ENCODE measurements at regions not wholly inside any gene's neighbourhood (a gene's known extent, or its start where the extent isn't known, plus 50 kb on each side); places are given as distances from the start of the nearest gene placed in this dataset.

DNA sequence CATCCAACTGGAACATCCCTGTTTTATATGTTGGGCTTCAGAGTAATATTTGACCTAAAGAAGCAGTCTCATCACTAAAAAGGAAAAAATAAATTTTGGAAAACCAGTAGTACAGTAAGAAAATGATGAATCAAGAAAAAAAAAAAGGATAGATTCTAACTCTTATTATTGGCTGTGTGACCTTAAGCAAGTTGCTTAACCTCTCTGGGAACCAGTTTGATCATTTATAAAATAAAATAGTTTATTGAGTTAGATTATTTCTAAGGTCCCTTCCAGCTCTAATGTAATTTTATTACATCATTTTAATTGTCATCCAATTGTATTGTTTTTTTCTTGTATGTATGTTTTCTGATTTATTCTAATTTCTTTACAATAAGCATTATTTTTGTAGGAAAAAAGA is 127.0 kb downstream of the PRELID2 start:
- no peak overlapping the region for H3K9ac ChIP-seq (ENCODE audit: low read length)
- no peaks in the 10 kb centered on the region for H3K4me1 ChIP-seq (ENCODE audit: insufficient read depth, low read length)
- H3K27me3 ChIP-seq (ENCODE audit: control insufficient read depth in 1 of 2, insufficient read depth in 2 of 2, low read length in 2 of 2): no peaks in the 10 kb centered on the region
- no peak overlapping the region for H3K27ac ChIP-seq (ENCODE audit: low read depth, low read length)
- no peaks in the 10 kb centered on the region for H3K36me3 ChIP-seq (ENCODE audit: insufficient read depth, low read length)
- H3K9me3 ChIP-seq (ENCODE audit: low read length): no peaks in the 10 kb centered on the region
- no peak overlapping the region for H3K4me3 ChIP-seq (ENCODE audit: low read depth in 1 of 2, low read length in 2 of 2)

DNA sequence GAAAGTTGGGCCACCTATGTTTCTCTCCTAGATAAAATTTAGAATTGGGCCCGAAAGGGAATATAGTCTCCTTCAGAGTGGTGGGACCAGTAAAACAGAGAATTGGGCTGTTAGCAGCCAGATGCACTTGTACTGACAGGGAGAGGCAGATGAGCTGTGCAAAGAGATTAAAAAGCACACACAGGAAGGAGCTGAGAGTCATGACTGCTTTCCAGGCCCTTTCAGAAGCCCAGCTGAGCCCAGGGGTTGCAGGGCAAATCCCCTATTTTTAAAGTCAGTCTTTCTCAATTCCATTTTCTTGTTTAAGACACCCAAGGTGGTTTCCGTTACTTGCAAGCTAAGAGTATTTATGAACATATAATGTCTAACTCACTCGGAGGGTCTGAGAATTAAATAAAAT is 130.4 kb downstream of the PRELID2 start:
- no peaks in the 10 kb centered on the region for H3K4me1 ChIP-seq (ENCODE audit: insufficient read depth, low read length)
- no peaks in the 10 kb centered on the region for H3K9me3 ChIP-seq (ENCODE audit: low read length)
- no peaks in the 10 kb centered on the region for H3K36me3 ChIP-seq (ENCODE audit: insufficient read depth, low read length)
- H3K9ac ChIP-seq (ENCODE audit: low read length): no peak overlapping the region
- no peak overlapping the region for H3K4me3 ChIP-seq (ENCODE audit: low read depth in 1 of 2, low read length in 2 of 2)
- no peaks in the 10 kb centered on the region for H3K27me3 ChIP-seq (ENCODE audit: control insufficient read depth in 1 of 2, insufficient read depth in 2 of 2, low read length in 2 of 2)
- H3K27ac ChIP-seq (ENCODE audit: low read depth, low read length): no peak overlapping the region

GRCh38 chr5:145703856-145704255 is 131.3 kb downstream of the PRELID2 start:
- H3K36me3 ChIP-seq (ENCODE audit: insufficient read depth, low read length): no peaks in the 10 kb centered on the region
- H3K9me3 ChIP-seq (ENCODE audit: low read length): no peaks in the 10 kb centered on the region
- H3K4me1 ChIP-seq (ENCODE audit: insufficient read depth, low read length): no peaks in the 10 kb centered on the region
- no peak overlapping the region for H3K27ac ChIP-seq (ENCODE audit: low read depth, low read length)
- H3K4me3 ChIP-seq (ENCODE audit: low read depth in 1 of 2, low read length in 2 of 2): no peak overlapping the region
- no peak overlapping the region for H3K9ac ChIP-seq (ENCODE audit: low read length)
- H3K27me3 ChIP-seq (ENCODE audit: control insufficient read depth in 1 of 2, insufficient read depth in 2 of 2, low read length in 2 of 2): no peaks in the 10 kb centered on the region

- Histone ChIP-seq H3K27ac (ENCODE audit: low read depth, low read length) (no peak overlapping the region), H3K9ac (ENCODE audit: low read length) (no peak overlapping the region), H3K36me3 (ENCODE audit: insufficient read depth, low read length) (no peaks in the 10 kb centered on the region), H3K4me1 (ENCODE audit: insufficient read depth, low read length) (no peaks in the 10 kb centered on the region), H3K9me3 (ENCODE audit: low read length) (no peaks in the 10 kb centered on the region), H3K4me3 (ENCODE audit: low read depth in 1 of 2, low read length in 2 of 2) (no peak overlapping the region), H3K27me3 (ENCODE audit: control insufficient read depth in 1 of 2, insufficient read depth in 2 of 2, low read length in 2 of 2) (no peaks in the 10 kb centered on the region)
Observed at GRCh38 chr5:145701404-145701803, 133.7 kb downstream of the PRELID2 start.

- Histone ChIP-seq H3K9me3 (ENCODE audit: low read length) (no peaks in the 10 kb centered on the region), H3K4me1 (ENCODE audit: insufficient read depth, low read length) (no peaks in the 10 kb centered on the region), H3K36me3 (ENCODE audit: insufficient read depth, low read length) (no peaks in the 10 kb centered on the region), H3K4me3 (ENCODE audit: low read depth in 1 of 2, low read length in 2 of 2) (no peak overlapping the region), H3K27me3 (ENCODE audit: control insufficient read depth in 1 of 2, insufficient read depth in 2 of 2, low read length in 2 of 2) (no peaks in the 10 kb centered on the region), H3K9ac (ENCODE audit: low read length) (no peak overlapping the region), H3K27ac (ENCODE audit: low read depth, low read length) (no peak overlapping the region)
Observed at GRCh38 chr5:145699846-145700245, 135.3 kb downstream of the PRELID2 start.

DNA sequence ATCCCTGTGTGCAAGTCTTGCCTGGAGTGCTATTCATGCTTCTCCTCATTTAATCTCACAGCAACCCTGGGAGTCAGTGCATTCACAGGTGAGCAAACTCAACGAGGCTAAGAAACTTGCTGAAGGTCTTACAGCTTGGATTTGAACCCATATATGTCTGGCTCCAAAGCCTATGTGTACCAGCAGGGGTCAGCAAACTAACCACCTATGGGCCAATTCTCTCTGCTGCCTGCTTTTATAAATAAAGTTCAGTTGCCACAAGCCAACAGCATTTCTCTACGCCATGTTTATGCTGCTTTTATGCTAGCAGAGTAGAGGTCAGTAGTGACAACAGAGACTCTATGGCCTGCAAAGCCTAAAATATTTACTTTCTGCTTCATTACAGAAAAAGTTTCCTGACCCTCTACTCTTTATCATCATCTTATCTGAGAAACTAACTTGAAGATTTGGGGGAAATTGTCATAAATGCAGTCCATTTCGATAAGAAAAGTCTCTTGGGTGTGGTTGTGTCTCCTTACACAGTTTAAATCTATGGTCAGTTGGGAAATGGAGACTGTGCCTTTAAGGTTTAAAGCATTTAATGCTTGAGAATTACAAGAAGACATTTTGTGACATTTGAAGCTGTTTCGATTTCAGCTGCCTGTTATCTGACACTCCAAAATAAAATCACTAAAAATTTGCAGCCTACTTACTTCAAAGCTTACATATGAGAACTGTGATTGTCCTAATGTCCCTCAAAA is 137.7 kb downstream of the PRELID2 start:
- Histone ChIP-seq H3K4me3 (ENCODE audit: low read depth in 1 of 2, low read length in 2 of 2) (no peak overlapping the region), H3K27me3 (ENCODE audit: control insufficient read depth in 1 of 2, insufficient read depth in 2 of 2, low read length in 2 of 2) (no peaks in the 10 kb centered on the region), H3K36me3 (ENCODE audit: insufficient read depth, low read length) (no peaks in the 10 kb centered on the region), H3K27ac (ENCODE audit: low read depth, low read length) (no peak overlapping the region), H3K4me1 (ENCODE audit: insufficient read depth, low read length) (no peaks in the 10 kb centered on the region), H3K9ac (ENCODE audit: low read length) (no peak overlapping the region), H3K9me3 (ENCODE audit: low read length) (no peaks in the 10 kb centered on the region)

DNA sequence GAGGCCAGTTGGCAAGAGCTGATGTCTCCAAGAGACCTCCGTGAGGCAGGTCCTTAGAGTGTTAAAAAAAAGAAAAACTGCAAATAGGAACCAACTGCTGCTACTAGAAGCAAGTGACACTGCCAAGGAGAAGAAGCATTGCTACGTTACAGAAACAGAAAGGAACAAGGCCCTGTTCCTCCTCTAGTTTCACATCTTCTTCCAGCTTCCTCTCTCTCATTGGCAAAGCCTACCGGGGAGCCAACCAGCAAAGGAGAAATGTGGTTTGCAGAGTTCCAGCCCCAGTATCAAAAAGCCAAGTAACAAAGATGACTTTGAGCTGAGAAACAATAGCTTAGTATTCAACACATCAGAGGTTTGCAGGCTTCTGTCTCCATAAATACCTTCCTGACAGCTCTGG is 145.9 kb downstream of the PRELID2 start:
- no peaks in the 10 kb centered on the region for H3K27me3 ChIP-seq (ENCODE audit: control insufficient read depth in 1 of 2, insufficient read depth in 2 of 2, low read length in 2 of 2)
- no peak overlapping the region for H3K9ac ChIP-seq (ENCODE audit: low read length)
- H3K4me1 ChIP-seq (ENCODE audit: insufficient read depth, low read length): peaks cover 6% of the 10 kb centered on the region
- H3K27ac ChIP-seq (ENCODE audit: low read depth, low read length): no peak overlapping the region
- no peak overlapping the region for H3K4me3 ChIP-seq (ENCODE audit: low read depth in 1 of 2, low read length in 2 of 2)
- no peaks in the 10 kb centered on the region for H3K36me3 ChIP-seq (ENCODE audit: insufficient read depth, low read length)
- H3K9me3 ChIP-seq (ENCODE audit: low read length): no peaks in the 10 kb centered on the region

DNA sequence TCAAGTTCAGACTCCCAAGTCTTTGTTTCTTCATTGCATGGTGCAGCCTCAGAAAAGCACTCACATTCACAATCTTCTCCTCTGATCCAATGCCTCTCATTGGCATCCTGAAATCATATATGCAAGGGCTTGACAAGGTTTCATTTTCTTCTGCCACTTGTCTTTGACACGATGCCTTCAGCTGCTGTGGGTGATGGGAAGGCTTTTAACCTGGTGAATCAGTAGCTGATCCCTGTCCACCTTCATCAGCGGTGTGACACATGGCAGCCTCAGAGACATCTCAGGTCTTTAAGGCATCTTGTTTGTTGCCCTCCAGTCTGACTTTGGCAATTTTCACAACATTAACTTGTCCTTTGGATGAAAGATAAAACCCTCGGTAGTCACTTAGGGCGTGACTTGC is 147.2 kb downstream of the PRELID2 start:
- no peak overlapping the region for H3K4me3 ChIP-seq (ENCODE audit: low read depth in 1 of 2, low read length in 2 of 2)
- H3K27me3 ChIP-seq (ENCODE audit: control insufficient read depth in 1 of 2, insufficient read depth in 2 of 2, low read length in 2 of 2): no peaks in the 10 kb centered on the region
- H3K4me1 ChIP-seq (ENCODE audit: insufficient read depth, low read length): peaks cover 6% of the 10 kb centered on the region
- H3K9ac ChIP-seq (ENCODE audit: low read length): no peak overlapping the region
- H3K27ac ChIP-seq (ENCODE audit: low read depth, low read length): no peak overlapping the region
- no peaks in the 10 kb centered on the region for H3K9me3 ChIP-seq (ENCODE audit: low read length)
- H3K36me3 ChIP-seq (ENCODE audit: insufficient read depth, low read length): no peaks in the 10 kb centered on the region

DNA sequence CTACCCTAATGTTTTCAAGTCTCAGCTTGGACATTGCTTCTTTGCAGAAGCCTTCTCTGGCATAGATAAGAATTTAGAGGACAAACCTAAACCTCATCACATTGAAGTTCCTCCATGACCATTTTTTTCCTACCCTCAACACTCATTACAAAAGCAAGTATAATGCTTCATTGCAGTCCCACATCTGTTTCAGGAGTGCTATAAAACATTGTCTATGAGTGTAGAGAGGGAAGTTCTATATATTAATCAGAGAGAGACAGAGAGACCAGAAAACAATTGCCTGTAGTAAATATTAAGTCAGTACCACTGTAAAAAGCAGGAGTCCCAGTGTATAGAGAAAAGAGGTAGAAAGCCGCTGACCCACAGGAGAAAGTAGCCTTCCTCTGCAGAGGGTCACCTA is 149.7 kb downstream of the PRELID2 start:
- H3K9ac ChIP-seq (ENCODE audit: low read length): no peak overlapping the region
- H3K36me3 ChIP-seq (ENCODE audit: insufficient read depth, low read length): no peaks in the 10 kb centered on the region
- no peaks in the 10 kb centered on the region for H3K9me3 ChIP-seq (ENCODE audit: low read length)
- H3K4me1 ChIP-seq (ENCODE audit: insufficient read depth, low read length): peaks cover 28% of the 10 kb centered on the region
- H3K4me3 ChIP-seq (ENCODE audit: low read depth in 1 of 2, low read length in 2 of 2): no peak overlapping the region
- H3K27ac ChIP-seq (ENCODE audit: low read depth, low read length): no peak overlapping the region
- no peaks in the 10 kb centered on the region for H3K27me3 ChIP-seq (ENCODE audit: control insufficient read depth in 1 of 2, insufficient read depth in 2 of 2, low read length in 2 of 2)

- no peaks in the 10 kb centered on the region for H3K27me3 ChIP-seq (ENCODE audit: control insufficient read depth in 1 of 2, insufficient read depth in 2 of 2, low read length in 2 of 2)
Observed at GRCh38 chr5:145683431-145683830, 151.7 kb downstream of the PRELID2 start.

GRCh38 chr5:145682197-145682899 is 152.8 kb downstream of the PRELID2 start:
- H3K9me3 ChIP-seq (ENCODE audit: low read length): no peaks in the 10 kb centered on the region
- H3K27me3 ChIP-seq (ENCODE audit: control insufficient read depth in 1 of 2, insufficient read depth in 2 of 2, low read length in 2 of 2): no peaks in the 10 kb centered on the region
- H3K27ac ChIP-seq (ENCODE audit: low read depth, low read length): no peak overlapping the region
- no peaks in the 10 kb centered on the region for H3K36me3 ChIP-seq (ENCODE audit: insufficient read depth, low read length)
- H3K4me3 ChIP-seq (ENCODE audit: low read depth in 1 of 2, low read length in 2 of 2): no peak overlapping the region
- peaks cover 26% of the 10 kb centered on the region for H3K4me1 ChIP-seq (ENCODE audit: insufficient read depth, low read length)
- no peak overlapping the region for H3K9ac ChIP-seq (ENCODE audit: low read length)

More at GRCh38 chr5:145683431-145683830, 151.7 kb downstream of the PRELID2 start:
- no peak overlapping the region for H3K9ac ChIP-seq (ENCODE audit: low read length)
- no peak overlapping the region for H3K4me3 ChIP-seq (ENCODE audit: low read depth in 1 of 2, low read length in 2 of 2)
- no peaks in the 10 kb centered on the region for H3K9me3 ChIP-seq (ENCODE audit: low read length)
- H3K4me1 ChIP-seq (ENCODE audit: insufficient read depth, low read length): peaks cover 26% of the 10 kb centered on the region
- H3K36me3 ChIP-seq (ENCODE audit: insufficient read depth, low read length): no peaks in the 10 kb centered on the region
- H3K27ac ChIP-seq (ENCODE audit: low read depth, low read length): no peak overlapping the region

- peak overlapping the region in 1 of 2 donors; percentile 10 for H3K4me3 ChIP-seq (ENCODE audit: low read depth in 1 of 2, low read length in 2 of 2)
- H3K9ac ChIP-seq (ENCODE audit: low read length): no peak overlapping the region
- no peaks in the 10 kb centered on the region for H3K27me3 ChIP-seq (ENCODE audit: control insufficient read depth in 1 of 2, insufficient read depth in 2 of 2, low read length in 2 of 2)
- no peak overlapping the region for H3K27ac ChIP-seq (ENCODE audit: low read depth, low read length)
- H3K4me1 ChIP-seq (ENCODE audit: insufficient read depth, low read length): peaks cover 26% of the 10 kb centered on the region
- no peaks in the 10 kb centered on the region for H3K9me3 ChIP-seq (ENCODE audit: low read length)
- H3K36me3 ChIP-seq (ENCODE audit: insufficient read depth, low read length): no peaks in the 10 kb centered on the region
Observed at GRCh38 chr5:145681686-145682085, 153.5 kb downstream of the PRELID2 start.

Measured in muscle layer of colon (tissue), 2 donors.